HG02938 (cell line): ENCODE measurements at regions not wholly inside any gene's neighbourhood (a gene's known extent, or its start where the extent isn't known, plus 50 kb on each side); places are given as distances from the start of the nearest gene placed in this dataset.

ENCODE experiments used
- ATAC-seq: cut with Tn5 transposase; IDR thresholded peaks from one replicate; pipeline ENCODE4 v1.9.1; 2021; ENCODE audit warnings: mild to moderate bottlenecking, moderate library complexity; ENCODE audit not compliant: unreplicated experiment

- ATAC-seq, result no peak
Observed at GRCh38 chr10:129106314-129106713, 360.7 kb upstream of the MGMT start.

- no peak for ATAC-seq
Observed at GRCh38 chr10:129107525-129107924, 359.5 kb upstream of the MGMT start.

- no peak for ATAC-seq
Observed at GRCh38 chr10:129108378-129108777, 358.7 kb upstream of the MGMT start.

- ATAC-seq, result no peak
Observed at GRCh38 chr10:129108994-129109393, 358.0 kb upstream of the MGMT start.

- ATAC-seq, result no peak
Observed at GRCh38 chr10:129110780-129111179, 356.3 kb upstream of the MGMT start.

- no peak for ATAC-seq
Observed at GRCh38 chr10:129111922-129112321, 355.1 kb upstream of the MGMT start.

- no peak for ATAC-seq
Observed at GRCh38 chr10:129114588-129114987, 352.5 kb upstream of the MGMT start.

- no peak for ATAC-seq
Observed at GRCh38 chr10:129116371-129116770, 350.7 kb upstream of the MGMT start.

- ATAC-seq, result no peak
Observed at GRCh38 chr10:129120441-129120840, 346.6 kb upstream of the MGMT start.

- no peak for ATAC-seq
Observed at GRCh38 chr10:129122846-129123245, 344.2 kb upstream of the MGMT start.

- ATAC-seq, result no peak
Observed at GRCh38 chr10:129123428-129123827, 343.6 kb upstream of the MGMT start.

GRCh38 chr10:129126982-129127381, 340.1 kb upstream of the MGMT start:
- no peak for ATAC-seq

- ATAC-seq, result no peak
Observed at GRCh38 chr10:129131457-129132132, 335.4 kb upstream of the MGMT start.

- no peak for ATAC-seq
Observed at GRCh38 chr10:129133856-129134255, 333.2 kb upstream of the MGMT start.

GRCh38 chr10:129134371-129134770, 332.7 kb upstream of the MGMT start:
- ATAC-seq, result no peak

- ATAC-seq, result no peak
Observed at GRCh38 chr10:129135624-129136023, 331.4 kb upstream of the MGMT start.

GRCh38 chr10:129136074-129136473, 331.0 kb upstream of the MGMT start:
- no peak for ATAC-seq

- no peak for ATAC-seq
Observed at GRCh38 chr10:129136951-129137350, 330.1 kb upstream of the MGMT start.

GRCh38 chr10:129140921-129141885, 325.8 kb upstream of the MGMT start:
- no peak for ATAC-seq

- ATAC-seq, result no peak
Observed at GRCh38 chr10:129151281-129151680, 315.8 kb upstream of the MGMT start.

- ATAC-seq, result no peak
Observed at GRCh38 chr10:129156406-129156805, 310.6 kb upstream of the MGMT start.

- ATAC-seq, result no peak
Observed at GRCh38 chr10:129157185-129157584, 309.9 kb upstream of the MGMT start.
